ENCODE measurements at regions not wholly inside any gene's neighbourhood (a gene's known extent, or its start where the extent isn't known, plus 50 kb on each side); places are given as distances from the start of the nearest gene placed in this dataset.

DNA sequence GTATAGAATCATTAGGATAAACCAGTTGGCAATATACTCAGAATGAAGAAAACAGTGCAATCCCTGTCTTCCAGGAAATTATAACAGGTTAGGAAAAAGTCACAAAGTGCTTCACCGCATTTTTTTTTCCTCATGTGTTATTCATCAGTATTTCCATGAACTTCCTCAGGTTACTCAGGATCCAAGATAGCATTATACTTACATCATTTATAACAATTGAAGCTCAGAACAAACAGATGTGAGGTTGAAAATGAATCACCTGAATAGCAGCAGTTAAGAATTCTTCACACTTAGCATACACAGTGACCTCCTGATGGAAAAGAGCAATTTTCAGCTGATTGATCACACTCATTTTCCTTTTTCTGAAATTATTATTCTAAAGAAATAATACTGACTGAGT is 1040.7 kb upstream of the B3GALT2 start:
- TF ChIP-seq, protein P1, sequence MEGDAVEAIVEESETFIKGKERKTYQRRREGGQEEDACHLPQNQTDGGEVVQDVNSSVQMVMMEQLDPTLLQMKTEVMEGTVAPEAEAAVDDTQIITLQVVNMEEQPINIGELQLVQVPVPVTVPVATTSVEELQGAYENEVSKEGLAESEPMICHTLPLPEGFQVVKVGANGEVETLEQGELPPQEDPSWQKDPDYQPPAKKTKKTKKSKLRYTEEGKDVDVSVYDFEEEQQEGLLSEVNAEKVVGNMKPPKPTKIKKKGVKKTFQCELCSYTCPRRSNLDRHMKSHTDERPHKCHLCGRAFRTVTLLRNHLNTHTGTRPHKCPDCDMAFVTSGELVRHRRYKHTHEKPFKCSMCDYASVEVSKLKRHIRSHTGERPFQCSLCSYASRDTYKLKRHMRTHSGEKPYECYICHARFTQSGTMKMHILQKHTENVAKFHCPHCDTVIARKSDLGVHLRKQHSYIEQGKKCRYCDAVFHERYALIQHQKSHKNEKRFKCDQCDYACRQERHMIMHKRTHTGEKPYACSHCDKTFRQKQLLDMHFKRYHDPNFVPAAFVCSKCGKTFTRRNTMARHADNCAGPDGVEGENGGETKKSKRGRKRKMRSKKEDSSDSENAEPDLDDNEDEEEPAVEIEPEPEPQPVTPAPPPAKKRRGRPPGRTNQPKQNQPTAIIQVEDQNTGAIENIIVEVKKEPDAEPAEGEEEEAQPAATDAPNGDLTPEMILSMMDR (conservative IDR thresholded peaks at IDR 0.05): no peak
- Histone ChIP-seq H3K27me3 (ENCODE audit: control insufficient read depth, insufficient read depth, low read length, poor library complexity, severe bottlenecking) (no peaks in the 10 kb centered on the region), H3K4me3 (ENCODE audit: low read length) (no peak overlapping the region), H3K9ac (ENCODE audit: extremely low read depth, low read length, poor library complexity, severe bottlenecking) (no peak overlapping the region), H3K9me3 (ENCODE audit: control insufficient read depth, low read length) (no peaks in the 10 kb centered on the region), H3K27ac (ENCODE audit: low read depth, low read length) (no peak overlapping the region), H3K36me3 (ENCODE audit: control insufficient read depth, insufficient read depth, low read length) (no peaks in the 10 kb centered on the region), H3K4me1 (ENCODE audit: control insufficient read depth, insufficient read depth, low read length) (no peaks in the 10 kb centered on the region)
- DNase-seq: no peak
- H3K27ac Mint-ChIP-seq: no peak overlapping the region
- no peak overlapping the region for H3K4me3 Mint-ChIP-seq
- H3K9me3 Mint-ChIP-seq: no peaks in the 10 kb centered on the region
- H3K36me3 Mint-ChIP-seq (ENCODE audit: low read depth): no peaks in the 10 kb centered on the region
- 90% methylated on average over 1 of the region's 1 CpG; no CpG with 5 or more reads in 1 of the 2 experiments for WGBS, 2 experiments (ENCODE audit: insufficient coverage in 1 of 2, insufficient read length in 1 of 2)
- H3K4me1 Mint-ChIP-seq: no peaks in the 10 kb centered on the region
- no peaks in the 10 kb centered on the region for H3K27me3 Mint-ChIP-seq (ENCODE audit: insufficient read depth)

DNA sequence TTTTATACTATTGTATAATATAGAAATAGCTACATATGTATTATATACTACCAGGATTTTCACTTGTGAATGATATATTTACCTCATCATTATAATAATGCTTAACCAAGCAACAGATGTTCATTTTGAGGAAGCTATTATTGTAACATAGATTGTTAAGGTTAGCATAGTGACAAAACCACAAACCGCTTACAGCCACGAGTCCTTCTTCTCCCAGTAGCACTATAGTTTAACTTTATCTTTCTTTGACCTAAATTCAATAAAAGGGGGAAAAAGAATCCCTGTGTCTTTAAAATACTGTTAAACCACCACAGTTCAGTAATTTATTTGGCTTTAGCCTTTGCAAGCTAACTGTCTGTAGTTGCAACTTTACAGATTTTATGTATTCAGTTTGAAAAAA is 1039.4 kb upstream of the B3GALT2 start:
- H3K4me3 ChIP-seq (ENCODE audit: low read length): no peak overlapping the region
- Mint-ChIP-seq H3K36me3 (ENCODE audit: low read depth) (no peaks in the 10 kb centered on the region), H3K27me3 (ENCODE audit: insufficient read depth) (no peaks in the 10 kb centered on the region), H3K9me3 (no peaks in the 10 kb centered on the region), H3K4me1 (no peaks in the 10 kb centered on the region), H3K4me3 (no peak overlapping the region), H3K27ac (no peak overlapping the region)
- WGBS, 2 experiments (ENCODE audit: insufficient coverage in 1 of 2, insufficient read length in 1 of 2): 95% methylated on average over 2 of the region's 2 CpGs; no CpG with 5 or more reads in 1 of the 2 experiments
- no peak for DNase-seq
- no peaks in the 10 kb centered on the region for H3K36me3 ChIP-seq (ENCODE audit: control insufficient read depth, insufficient read depth, low read length)
- no peaks in the 10 kb centered on the region for H3K27me3 ChIP-seq (ENCODE audit: control insufficient read depth, insufficient read depth, low read length, poor library complexity, severe bottlenecking)
- TF ChIP-seq, protein P1 (conservative IDR thresholded peaks at IDR 0.05): no peak
- H3K9ac ChIP-seq (ENCODE audit: extremely low read depth, low read length, poor library complexity, severe bottlenecking): no peak overlapping the region
- H3K4me1 ChIP-seq (ENCODE audit: control insufficient read depth, insufficient read depth, low read length): no peaks in the 10 kb centered on the region
- H3K9me3 ChIP-seq (ENCODE audit: control insufficient read depth, low read length): no peaks in the 10 kb centered on the region
- no peak overlapping the region for H3K27ac ChIP-seq (ENCODE audit: low read depth, low read length)

DNA sequence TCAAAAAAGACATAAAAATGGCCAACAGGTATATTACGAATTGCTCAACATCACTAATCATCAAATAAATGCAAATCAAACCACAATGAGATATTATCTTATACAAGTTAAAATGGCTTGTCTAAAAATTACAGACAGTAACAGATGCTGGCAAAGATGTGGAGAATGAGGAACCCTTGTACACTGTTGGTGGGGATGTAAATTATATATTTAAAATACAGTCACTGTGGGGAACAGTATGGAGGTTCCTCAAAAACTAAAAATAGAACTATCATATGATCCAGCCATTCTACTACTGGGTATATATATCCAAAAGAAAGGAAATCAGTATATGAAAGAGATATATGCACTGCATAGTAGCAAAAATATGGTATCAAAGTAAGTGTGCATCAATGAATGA is 1037.2 kb upstream of the B3GALT2 start:
- no peaks in the 10 kb centered on the region for H3K27me3 Mint-ChIP-seq (ENCODE audit: insufficient read depth)
- H3K9me3 Mint-ChIP-seq: no peaks in the 10 kb centered on the region
- no peaks in the 10 kb centered on the region for H3K36me3 Mint-ChIP-seq (ENCODE audit: low read depth)
- Histone ChIP-seq H3K9ac (ENCODE audit: extremely low read depth, low read length, poor library complexity, severe bottlenecking) (no peak overlapping the region), H3K4me3 (ENCODE audit: low read length) (no peak overlapping the region), H3K4me1 (ENCODE audit: control insufficient read depth, insufficient read depth, low read length) (no peaks in the 10 kb centered on the region), H3K36me3 (ENCODE audit: control insufficient read depth, insufficient read depth, low read length) (no peaks in the 10 kb centered on the region), H3K27me3 (ENCODE audit: control insufficient read depth, insufficient read depth, low read length, poor library complexity, severe bottlenecking) (no peaks in the 10 kb centered on the region), H3K27ac (ENCODE audit: low read depth, low read length) (no peak overlapping the region), H3K9me3 (ENCODE audit: control insufficient read depth, low read length) (no peaks in the 10 kb centered on the region)
- H3K27ac Mint-ChIP-seq: no peak overlapping the region
- no peak overlapping the region for H3K4me3 Mint-ChIP-seq
- TF ChIP-seq, protein P1 (conservative IDR thresholded peaks at IDR 0.05): no peak
- no peak for DNase-seq
- WGBS, 2 experiments (ENCODE audit: insufficient coverage in 1 of 2, insufficient read length in 1 of 2): 70% methylated on average over 1 of the region's 1 CpG; no CpG with 5 or more reads in 1 of the 2 experiments
- H3K4me1 Mint-ChIP-seq: no peaks in the 10 kb centered on the region
